ENCODE measurements at regions not wholly inside any gene's neighbourhood (a gene's known extent, or its start where the extent isn't known, plus 50 kb on each side); places are given as distances from the start of the nearest gene placed in this dataset.
"Not testable (repeated sequence)": the region's sequence is repeated elsewhere in the genome, so short reads cannot be mapped to it uniquely, and the experiment has no call there.

DNA sequence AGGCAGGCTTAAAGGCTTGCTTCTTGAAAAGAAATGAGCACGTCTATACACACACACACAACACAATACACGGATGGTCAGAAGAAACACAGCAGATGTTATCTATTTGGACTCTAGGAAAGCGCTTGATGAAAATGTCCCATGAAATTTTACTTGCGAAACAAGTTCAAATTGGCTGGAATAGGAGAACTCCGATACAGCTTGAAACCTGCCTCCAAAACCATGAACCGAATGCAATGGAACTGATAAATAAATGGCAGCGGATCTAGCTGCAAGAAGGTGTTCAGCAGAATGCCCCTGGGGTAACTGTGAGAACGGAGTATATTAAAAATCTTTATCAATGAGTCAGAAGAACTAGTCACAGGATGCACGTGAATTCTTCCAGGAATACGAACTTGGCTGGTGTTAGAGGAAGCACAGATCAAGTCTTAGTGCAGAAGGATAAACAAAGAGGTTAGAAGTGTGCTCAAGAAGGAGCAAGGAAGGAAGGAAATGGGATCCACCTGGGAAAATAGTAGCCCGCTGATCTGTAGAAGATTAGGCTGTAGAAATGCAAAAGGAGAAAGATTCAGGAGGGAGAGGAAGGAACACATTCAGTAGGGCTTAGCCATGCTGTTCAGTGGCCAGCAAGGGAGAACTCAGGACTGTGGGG lies 142.0 kb upstream of the PRKCQ start:
- no peak for DNase-seq

DNA sequence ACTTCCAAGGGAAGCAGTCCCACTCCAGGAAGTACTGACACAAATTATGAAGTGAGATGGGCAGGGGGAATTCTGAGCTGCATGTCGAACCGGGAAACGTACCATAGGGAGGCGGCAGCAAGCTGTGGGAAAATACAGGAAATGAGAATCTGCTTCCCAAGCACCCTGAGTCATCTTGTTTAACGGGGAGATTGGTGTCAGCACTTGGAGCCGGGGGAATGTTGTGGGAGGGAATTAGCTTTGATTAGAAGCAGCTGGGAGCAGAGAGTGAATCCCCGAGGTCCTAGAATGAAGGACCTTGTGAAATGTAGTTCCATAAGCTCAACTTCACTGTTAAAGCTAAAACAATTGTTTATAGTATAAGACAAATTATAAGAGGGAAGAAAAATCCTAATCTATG lies 141.4 kb upstream of the PRKCQ start:
- no peak for DNase-seq

DNA sequence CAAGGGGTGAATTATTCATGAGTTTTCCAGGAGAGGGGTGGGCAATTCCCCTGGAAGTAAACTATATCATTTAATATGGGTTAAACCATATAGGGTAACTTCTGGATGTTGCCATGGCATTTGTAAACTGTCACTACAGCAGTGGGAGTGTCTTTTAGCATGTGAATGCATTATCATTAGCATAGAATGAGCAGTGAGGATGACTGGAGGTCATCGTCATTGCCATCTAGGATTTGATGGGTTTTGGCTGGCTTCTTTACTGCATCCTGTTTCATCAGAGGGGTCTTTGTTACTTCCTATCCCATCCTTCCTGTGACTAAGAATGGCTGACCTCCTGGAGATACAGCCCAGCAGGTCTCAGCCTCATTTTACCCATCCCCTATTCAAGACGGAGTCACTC lies 139.5 kb upstream of the PRKCQ start:
- no peak for DNase-seq

DNA sequence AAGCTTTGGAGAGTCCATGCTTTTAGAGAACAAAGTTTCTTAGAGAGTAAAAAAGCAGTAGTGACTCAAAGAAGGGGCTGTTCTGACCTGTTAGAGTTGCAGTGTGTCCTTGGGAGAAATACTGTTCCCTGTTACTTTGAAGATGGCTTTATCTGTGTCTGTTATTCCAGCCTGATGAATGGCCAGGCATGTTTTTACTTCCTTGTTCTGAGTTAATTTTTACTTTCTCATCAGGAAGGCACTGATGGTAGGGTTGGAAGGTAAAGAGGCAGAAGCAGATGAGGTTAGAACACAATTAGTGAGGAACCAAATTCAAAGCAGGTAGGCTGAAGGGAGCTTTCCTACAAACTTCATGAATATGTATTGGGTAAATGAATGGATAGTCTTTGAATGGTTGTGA lies 138.5 kb upstream of the PRKCQ start:
- no peak for DNase-seq

DNA sequence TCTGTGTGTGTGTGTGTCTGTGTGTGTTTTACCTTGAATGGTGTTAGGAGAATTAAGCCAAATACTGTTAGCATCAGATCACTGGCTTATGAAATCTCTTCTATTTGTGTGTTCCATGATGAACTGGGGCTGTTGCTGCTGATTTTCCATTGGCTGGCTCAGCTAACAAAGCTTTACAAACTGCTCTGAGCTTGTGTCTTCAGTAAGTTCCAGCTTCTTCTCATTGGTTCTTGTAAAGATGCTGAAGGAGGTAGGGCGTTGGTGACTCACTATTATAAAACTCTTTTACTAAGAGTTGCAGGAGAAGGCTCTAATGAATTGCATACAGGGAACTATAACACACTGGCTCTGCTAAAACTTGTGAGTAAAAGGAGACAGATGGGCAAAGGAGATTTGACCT lies 136.4 kb upstream of the PRKCQ start:
- no peak for DNase-seq

DNA sequence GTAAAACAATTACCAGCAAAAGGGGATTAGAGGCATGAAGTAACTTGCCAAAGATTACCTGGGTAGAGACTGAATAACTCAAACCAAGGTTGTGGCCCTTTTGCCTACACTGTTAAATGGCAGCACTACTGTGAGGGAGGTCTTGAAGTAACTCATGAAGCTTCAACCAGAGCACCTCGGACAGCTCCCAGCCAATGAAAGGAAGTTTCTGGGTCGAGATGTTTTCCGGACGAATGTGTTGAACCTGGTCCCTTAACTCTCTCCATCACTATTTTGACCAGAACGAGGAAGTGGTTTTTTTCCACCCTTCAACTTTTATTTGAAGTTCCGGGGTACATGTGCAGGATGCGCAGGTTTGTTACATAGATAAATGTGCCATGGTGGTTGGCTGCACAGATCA lies 133.6 kb upstream of the PRKCQ start:
- DNase-seq, result peak; percentile 14

DNA sequence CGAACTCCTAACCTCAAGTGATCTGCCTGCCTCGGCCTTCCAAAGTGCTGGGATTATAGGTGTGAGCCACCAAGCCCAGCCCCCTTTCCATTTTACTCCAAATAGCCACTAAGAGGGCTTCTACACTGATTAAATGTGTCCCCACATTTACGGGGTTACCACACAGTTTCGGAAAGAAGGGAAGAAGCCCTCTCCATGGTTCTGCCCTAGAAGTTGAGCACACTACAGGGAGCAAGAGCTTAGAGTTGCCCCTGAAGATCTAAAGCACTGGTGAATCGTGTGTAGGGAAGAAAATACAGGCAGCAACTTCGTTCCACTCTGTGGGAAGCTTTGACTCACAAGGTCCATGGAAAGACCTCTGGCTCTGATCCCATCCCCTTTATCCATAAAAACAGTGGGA lies 133.0 kb upstream of the PRKCQ start:
- DNase-seq, result no peak

DNA sequence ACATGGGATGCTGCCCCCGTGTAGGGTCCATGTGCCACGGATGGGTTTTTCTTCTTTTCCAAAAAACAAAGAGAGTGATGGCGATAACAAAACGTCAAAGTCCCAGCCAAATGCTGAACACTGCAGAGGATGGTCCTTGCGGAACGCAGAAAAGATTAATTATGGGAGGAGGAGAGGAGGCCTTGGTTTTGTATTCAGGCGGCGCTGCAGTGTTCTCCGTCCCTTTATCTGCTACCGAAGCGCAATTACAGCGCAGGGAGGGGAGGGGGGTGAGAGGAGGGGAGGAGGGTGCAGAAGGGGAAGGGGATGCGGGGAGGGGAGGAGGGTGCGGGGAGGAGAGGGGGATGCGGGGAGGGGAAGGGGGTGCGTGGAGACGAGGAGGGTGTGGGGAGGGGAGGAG lies 131.8 kb upstream of the PRKCQ start:
- no peak for DNase-seq

DNA sequence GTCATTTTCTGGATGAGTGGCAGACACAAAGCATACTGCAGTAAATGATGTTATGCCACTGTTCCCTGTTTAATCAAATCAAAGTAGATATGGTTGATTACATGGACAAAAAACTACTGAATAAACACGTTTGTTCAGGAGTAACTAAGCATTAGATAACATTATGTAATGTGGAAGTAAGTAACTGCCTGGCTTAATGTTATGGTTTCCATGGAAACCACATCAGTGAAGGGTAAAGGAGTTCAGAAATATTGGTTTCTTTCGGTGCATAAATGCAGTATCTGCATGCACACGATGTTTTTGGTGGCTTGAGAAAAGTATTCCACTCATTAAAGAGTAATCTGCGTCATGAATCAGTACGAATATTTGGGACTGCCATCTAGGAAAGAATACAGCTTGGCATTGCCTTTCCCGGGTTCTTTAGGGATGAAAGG lies 131.3 kb upstream of the PRKCQ start:
- DNase-seq, result no peak

DNA sequence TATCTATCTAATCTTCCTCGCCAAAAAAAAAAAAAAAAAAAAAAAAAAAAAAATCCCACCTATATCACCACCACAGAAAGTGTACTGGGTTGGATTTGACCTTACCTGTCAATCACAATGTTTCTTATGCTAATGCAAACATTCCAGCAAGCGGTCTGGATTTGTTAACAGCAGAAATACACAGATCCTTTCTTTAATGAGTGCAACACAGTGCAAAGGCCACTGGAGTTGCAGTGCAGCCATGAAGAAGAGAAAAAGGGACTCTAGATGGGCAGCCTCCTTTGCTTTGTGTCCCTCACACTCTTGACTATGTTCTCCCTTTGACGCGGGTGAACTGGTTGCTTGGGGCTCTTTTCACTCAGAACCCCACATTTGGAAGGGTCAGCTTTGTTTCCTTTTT lies 127.3 kb upstream of the PRKCQ start:
- DNase-seq, result no peak

DNA sequence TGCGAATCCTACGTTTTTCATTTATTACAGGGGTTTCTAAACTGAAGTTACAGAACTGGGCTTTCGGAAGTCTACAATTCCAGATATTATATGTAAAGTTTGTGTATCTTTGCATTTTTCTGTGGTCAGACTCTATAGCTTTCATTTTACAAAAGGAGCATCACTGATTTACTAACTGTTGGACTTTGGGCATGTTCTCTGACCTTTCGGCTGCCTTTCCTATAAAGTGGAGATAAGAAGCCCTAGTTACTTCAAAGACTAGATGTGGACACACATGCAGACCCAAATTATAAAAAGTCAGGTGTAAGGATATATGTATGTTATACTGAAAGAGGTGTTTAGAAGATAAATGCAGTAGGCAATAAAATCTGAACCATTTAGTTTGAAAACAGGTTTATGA lies 126.6 kb upstream of the PRKCQ start:
- no peak for DNase-seq

DNA sequence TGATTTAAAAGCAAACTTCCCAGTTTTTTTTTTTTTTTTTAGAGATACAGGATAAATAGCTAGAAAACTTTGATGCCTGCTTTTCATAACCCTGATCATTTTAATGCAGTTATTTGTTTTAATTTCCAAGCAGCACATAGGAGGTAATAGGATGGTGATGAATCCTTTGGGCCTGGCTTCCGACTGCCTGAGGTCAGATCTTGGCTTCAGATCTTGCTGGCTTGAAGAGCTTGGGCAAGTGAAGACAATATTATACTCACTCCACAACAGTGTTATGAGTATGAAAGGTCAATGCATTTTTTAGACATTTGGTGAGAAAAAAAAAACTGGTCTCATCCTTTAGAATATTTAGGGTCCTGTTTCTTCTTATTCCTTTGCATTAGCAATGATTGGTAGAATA lies 124.8 kb upstream of the PRKCQ start:
- no peak for DNase-seq

DNA sequence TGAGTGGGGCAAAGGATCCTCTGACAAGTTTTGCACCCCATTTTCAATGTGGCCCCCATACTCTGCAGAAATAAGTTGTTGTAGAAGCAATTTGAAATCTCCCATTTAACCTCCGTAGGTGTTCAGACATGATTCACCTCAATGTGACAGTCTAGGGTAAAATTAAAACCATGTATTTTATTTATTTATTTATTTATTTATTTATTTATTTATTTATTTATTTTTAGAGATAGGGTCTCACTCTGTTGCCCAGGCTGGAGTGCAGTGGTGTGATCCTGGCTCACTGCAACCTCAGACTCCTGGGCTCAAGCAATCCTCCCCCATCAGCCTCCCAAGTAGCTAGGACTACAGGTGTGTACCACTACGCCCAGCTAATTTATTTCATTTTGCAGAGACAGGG lies 122.8 kb upstream of the PRKCQ start:
- not testable (repeated sequence) for DNase-seq

DNA sequence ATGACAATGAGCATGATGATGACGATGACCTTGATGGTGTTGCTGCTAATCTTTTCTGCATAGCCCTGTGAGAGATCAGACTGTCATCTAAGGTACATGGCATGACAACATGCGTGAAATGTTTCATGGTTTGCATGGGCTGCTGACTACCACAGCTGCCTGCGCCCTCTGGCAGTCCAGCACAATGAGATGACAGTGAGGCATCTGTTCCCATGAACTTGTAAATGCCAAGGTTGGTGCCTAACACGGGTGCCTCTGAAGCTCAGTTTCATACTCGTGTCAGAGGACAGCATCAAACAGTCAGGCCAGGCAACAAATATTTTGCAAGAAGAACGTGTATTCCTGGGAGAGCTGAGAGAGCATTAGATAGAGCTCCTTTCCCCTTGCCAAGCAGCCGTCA lies 122.0 kb upstream of the PRKCQ start:
- no peak for DNase-seq

DNA sequence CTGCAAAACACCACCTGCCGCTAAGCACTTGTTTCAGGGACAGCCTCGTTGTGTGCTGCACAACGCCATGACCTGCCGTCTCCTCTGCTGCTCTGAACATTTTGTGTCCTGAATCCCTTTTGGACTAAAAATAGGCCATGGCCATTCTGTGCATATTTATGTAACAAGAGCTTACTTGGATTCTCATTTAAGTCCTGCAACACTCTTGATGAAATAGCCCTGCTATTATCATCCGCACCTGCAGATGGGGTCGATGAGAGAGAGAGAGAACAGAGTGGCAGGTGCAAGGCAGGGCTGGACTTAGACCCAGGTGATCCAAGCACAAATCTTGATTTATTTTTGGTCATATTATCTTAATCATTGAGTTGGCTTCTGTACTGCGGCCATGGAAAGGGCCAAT lies 121.2 kb upstream of the PRKCQ start:
- DNase-seq, result peak; percentile 8

DNA sequence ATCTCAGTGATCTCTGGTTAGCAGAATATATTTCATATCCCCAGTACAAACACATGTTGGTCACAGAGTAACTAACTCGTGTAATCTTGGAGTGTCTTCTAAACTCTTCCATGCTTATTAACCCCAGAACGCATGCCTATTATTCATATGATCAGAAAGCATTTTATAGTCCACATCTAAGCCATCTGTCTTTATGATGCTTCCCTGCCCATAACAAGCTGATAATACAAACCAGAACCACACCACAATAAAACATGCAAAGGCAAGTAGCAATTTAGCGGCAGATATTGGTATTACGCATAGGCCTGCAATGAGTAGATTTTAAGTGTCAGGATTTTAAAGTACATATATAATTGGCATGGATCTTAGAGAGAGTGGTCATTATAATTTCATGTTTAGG lies 120.0 kb upstream of the PRKCQ start:
- no peak for DNase-seq

DNA sequence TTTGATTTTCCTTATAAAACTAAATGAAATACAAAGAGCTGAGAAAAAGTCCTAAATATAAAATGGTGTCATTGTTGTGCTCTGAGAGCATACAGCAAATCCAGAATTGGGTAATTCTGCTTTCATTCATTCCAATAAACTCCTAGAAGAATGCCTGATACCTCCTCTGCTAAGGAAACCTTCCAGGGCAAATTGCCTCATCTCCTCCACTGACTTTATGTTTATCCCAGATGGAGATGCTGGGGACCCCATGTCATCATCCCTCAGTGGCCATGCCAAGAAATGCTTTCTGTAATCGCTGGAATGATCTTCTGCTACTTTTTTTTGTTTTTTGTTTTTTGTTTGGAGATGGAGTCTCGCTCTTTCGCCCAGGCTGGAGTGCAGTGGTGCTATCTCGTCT lies 119.3 kb upstream of the PRKCQ start:
- no peak for DNase-seq

DNA sequence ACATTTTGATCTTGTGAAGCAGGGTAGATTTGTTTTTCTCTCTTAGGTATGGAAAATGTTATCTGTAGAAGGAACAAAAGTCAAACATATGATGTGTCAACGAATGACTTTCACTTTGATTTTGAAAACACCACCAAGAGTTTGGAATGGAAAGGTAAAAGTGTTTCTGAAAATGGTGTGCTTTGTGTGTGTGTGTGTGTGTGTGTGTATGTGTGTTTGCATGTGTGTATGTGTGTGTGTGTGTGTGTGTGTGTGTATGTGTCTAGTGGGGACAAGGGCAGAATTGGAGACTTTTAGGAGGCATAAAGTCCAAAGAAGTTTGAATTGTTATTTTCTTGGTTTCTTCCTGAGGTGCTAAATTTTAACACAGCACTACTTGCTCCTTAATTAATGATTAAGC lies 115.4 kb upstream of the PRKCQ start:
- no peak for DNase-seq

DNA sequence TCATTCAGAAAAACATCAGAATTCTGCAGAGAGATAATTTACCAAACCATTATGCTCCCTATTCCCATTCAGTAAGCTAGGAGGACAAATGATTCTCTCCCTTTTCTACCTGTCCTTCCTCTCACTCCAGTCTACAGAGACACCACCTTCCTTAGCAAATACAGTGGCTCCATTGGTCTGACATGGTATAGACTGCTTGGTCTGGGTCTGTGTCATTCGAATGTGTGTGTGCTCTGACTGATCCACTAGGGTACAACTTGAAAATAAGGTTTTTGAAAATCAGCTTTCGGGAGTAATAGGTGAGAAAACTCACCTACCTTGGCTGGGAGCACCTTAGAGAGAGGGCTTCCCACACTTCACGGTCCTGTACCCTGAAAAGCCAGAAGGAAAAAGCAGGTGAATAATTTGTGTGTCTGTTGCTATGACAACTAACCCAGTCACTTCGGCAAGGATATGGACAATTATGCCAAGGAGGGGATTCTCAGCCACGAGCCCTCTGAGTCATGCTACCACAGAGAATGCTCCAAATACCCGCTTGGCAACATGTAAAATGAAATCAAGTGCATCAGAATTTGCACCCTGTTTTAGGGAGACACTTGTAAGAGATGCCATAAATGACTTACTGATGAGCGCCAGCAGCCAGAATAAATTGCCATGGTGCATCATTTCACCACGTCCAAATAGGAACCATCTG lies 114.5 kb upstream of the PRKCQ start:
- no peak for DNase-seq

DNA sequence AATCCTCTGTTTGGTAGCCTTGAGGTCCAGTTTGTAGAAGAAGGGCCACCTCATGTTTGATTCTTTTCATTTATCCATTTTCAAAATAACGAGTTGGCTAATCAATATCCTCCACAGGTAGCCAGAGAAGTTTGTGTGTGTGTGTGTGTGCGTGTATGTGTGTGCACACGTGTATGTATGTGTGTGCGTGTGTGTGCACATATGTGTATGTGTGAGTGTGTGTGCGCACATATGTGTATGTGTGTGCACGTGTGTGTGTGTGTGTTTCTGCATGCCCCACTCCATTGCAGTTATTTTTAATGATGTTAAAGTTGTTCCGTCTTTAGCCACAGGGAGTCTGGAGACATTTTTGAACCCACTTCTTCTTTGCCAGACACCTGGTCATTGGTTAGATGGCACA lies 112.8 kb upstream of the PRKCQ start:
- DNase-seq, result no peak

DNA sequence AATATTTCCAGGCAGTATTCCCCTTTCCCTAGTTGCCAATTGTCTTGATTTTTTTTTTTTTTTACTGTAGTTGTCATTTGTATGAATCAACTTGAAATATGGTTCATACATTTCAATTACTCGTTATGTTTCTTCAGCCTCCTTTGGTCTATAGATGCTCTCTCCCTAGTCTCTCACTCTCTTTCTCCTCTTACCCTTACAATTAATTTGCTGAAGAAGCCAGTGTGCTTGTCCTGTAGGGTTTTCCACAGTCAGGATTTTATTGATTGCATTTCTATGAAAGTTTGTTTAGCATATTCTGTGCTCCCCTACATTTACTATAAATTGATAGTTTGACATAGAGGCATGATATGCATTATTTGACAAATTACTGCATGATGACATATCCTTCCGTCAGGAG lies 112.0 kb upstream of the PRKCQ start:
- DNase-seq, result no peak

DNA sequence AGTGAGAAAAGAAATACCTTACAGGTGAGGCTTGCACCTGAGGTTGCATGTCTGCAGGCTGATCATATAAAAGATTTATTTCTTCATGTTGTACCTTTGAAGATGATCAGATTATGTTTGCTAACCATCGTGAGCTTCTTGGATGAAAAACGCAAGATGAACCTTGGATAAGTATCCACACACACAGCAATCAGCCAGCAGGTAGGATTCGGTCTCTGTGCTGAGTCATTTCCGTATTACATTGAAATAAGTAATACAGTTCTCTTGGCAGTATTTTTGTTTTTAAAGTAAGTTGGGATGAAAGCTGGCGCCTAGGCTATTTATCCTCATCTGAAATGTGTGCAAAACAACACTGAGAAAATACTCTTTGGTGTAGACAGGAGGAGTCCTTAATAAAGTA lies 109.0 kb upstream of the PRKCQ start:
- DNase-seq, result no peak

DNA sequence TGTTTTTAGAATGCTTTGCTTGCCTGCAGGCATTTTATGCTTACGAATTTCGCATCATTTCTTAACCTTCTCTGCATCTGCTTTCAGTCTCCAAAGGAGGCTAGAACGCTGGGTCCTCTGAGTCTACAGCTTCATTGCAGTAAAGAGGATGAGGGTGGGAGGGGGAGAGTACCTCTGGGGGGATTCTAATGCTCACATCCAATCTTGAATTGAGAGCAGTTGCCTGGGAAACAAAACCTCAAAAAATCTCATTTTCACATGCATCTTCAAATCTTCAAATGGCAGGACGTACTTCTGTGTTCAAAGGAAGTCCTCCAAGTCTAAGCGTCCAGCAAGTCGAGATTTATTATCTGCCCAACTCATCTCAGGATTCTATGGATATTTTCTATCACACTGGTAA lies 100.7 kb upstream of the PRKCQ start:
- DNase-seq, result no peak

DNA sequence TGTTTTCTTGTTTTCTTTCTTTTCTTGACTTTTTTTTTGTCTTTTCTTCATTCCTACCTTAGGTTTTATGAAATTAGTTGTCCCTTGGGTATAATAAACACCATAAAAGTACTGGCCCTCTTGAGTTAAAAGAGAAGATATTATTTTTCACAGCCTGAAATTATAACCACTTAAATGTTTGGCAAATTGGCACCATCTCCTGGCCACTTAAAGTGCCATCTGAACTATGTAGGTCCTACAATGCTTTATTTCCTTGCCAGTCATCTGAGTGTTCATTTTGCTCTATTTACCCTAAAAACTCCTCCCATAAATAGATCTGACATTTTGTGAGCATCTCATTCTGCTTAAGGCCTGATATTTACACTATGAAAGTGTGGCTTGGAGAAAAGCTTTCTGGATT lies 98.9 kb upstream of the PRKCQ start:
- peak; percentile 28 for DNase-seq

DNA sequence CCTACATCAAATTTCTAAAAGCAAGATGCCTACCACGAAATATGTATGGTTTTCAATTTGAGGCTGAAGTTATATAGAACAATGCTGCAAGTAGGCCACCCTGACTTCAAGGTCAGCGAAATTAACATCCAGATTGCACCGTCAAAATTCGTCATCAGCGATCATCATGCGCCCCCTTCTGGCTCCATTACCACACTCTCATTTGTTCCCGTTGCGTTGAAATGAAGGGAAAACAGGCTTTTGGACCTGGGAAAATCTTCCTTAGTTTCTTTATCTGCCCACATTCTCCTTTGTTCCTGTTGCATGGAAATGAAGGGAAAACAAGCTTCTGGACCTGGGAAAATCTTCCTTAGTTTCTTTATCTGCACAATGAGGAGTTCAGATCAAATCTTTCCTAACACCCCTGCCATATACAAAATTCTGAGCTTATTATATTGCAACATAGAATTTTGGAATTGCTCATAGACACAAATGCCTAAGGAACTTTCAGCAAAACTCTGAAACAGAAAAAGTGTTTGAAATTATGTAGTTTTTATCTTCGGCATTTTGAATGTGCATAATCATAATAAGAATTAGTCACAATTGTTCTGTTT lies 98.2 kb upstream of the PRKCQ start:
- DNase-seq, result peak; percentile 83

All from hematopoietic multipotent progenitor cell treated with erythropoietin and hydrocortisone succinate and interleukin-3 and kit ligand, for 6 days (in vitro differentiated cells).